HFF-Myc (cell line): ENCODE measurements at regions not wholly inside any gene's neighbourhood (a gene's known extent, or its start where the extent isn't known, plus 50 kb on each side); places are given as distances from the start of the nearest gene placed in this dataset.

Experiments
- DNase-seq: peaks from one replicate; pipeline ENCODE4 v3.0.0-alpha.2; 2011; ENCODE audit warnings: low read depth; ENCODE audit errors: extremely low read depth
- H3K4me3 ChIP-seq: replicated peaks from 2 replicates; pipeline ENCODE4 v1.5.1; 2011; ENCODE audit warnings: low read depth, mild to moderate bottlenecking, control low read depth, low read length
- TF ChIP-seq, protein P1 (sequence below): IDR thresholded peaks from 2 replicates; pipeline ENCODE4 v1.5.1; 2012; ENCODE audit warnings: mild to moderate bottlenecking, low read depth, low read length, control low read depth; ENCODE audit errors: missing control alignments

DNA sequence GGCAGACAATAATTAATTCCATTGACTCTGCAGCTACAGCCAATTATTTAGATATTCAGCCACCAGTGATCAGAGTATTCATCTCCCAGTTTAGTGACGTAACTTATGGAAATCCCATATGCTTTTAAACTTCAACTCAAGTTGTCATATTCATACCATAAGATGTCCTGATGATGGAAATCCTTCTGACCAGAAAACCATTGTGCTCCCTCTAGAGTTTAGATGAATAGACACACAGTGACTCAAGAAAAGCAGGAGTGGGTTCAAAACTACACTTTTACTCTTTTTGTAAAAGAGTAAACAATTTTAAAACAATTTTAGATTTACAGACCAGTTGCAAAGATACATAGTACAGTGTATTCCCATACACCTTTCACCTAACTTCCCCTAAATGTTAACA, 463.7 kb downstream of the KCNT2 start:
- H3K4me3 ChIP-seq: no peak overlapping the region
- DNase-seq: no peak
- TF ChIP-seq, protein P1, sequence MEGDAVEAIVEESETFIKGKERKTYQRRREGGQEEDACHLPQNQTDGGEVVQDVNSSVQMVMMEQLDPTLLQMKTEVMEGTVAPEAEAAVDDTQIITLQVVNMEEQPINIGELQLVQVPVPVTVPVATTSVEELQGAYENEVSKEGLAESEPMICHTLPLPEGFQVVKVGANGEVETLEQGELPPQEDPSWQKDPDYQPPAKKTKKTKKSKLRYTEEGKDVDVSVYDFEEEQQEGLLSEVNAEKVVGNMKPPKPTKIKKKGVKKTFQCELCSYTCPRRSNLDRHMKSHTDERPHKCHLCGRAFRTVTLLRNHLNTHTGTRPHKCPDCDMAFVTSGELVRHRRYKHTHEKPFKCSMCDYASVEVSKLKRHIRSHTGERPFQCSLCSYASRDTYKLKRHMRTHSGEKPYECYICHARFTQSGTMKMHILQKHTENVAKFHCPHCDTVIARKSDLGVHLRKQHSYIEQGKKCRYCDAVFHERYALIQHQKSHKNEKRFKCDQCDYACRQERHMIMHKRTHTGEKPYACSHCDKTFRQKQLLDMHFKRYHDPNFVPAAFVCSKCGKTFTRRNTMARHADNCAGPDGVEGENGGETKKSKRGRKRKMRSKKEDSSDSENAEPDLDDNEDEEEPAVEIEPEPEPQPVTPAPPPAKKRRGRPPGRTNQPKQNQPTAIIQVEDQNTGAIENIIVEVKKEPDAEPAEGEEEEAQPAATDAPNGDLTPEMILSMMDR: no peak

DNA sequence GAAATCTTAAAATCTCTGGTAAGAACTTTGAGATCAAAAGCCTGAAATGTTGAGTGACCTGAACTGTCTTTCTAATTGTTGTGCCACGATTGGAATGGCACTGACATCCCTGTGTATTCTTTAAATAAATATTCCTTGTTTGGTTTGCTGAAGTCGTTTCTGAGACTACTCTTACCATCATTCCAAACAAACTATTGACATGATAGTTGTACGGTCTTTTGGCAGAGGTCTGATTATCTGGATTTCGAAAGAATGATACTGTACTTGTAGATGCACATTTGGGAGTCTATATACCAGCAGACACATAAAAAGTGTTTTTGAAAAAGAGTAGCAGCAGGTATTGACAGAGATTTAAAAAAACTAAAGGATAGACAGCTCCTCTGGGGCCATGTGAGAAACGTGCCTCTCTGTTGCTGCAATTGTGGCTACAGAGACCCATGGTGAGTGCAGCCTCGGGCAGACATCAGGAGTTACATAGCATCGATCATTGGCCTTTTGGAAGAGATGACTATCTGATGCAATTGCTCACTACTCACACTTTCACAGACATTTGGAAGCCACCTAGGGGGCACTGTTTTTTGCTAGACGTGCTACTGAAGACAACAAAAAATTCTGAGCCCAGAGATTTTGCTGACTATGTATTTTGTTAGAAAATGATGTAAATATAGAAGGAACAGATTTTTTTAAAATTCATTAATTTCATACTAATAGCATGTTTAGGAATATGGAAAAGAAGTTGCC, 464.5 kb downstream of the KCNT2 start:
- H3K4me3 ChIP-seq: no peak overlapping the region
- TF ChIP-seq, protein P1: peak; percentile 13
- no peak for DNase-seq

DNA sequence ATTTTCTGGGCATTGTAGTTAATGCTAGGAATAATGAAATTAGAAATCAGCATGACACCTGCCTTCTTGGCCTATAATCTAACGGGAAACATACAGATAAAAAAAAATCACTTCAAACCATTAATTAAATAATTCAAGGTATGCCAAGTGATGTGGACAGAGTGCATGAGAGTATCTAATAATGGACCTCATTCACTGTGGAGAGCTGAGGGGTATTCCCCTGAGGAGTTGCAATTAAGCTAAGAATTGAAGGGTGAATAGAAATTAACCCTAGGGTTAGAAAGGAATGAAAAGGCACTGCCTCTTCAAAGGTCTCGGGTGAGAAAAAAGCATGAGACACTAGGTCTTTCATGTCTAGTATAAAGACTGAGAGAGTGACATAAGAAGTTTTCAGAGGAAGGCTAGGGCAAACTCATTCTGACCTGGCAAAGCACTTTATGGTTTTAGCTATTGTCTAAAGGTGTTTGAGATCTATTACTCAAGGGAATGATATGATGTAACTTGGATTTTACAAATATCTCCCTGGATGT, 466.1 kb downstream of the KCNT2 start:
- DNase-seq: no peak
- TF ChIP-seq, protein P1: no peak
- no peak overlapping the region for H3K4me3 ChIP-seq

DNA sequence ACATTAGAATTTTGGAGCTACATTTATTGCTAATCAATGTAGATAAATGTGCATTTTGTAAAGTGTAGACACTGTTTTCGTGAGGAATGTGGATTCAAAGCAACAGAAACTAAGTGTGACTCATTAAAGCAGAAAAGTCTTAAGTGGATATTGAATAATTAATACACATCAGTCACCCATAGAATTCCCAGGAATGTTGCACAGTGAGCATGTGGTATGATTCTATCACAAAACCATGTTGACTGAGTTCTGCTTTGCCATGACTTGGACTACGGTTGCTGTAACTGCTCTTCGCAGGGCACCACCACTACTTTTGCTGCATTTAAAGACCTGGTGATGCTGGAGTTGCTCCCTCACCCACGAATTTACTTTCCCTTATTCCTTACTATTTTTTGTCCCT, 471.8 kb downstream of the KCNT2 start:
- TF ChIP-seq, protein P1: no peak
- H3K4me3 ChIP-seq: no peak overlapping the region
- no peak for DNase-seq

DNA sequence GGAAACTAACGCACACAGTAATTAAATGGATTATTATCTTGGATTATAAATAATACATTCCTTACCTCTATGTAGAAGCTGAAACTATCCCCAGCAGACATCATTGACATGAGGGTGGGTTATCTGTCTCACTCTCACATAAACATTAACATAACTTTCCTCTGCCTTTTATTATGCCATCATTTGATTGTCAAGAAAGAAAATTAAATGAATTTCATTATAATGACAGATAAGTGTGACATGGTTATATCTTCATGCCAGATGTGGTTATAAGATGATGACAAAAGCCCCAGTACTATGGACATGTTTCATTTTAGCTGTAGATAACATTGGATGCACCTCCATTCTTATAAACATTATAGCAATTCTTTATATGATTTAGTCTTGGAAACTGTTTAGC, 476.5 kb downstream of the KCNT2 start:
- TF ChIP-seq, protein P1: no peak
- H3K4me3 ChIP-seq: no peak overlapping the region
- no peak for DNase-seq

DNA sequence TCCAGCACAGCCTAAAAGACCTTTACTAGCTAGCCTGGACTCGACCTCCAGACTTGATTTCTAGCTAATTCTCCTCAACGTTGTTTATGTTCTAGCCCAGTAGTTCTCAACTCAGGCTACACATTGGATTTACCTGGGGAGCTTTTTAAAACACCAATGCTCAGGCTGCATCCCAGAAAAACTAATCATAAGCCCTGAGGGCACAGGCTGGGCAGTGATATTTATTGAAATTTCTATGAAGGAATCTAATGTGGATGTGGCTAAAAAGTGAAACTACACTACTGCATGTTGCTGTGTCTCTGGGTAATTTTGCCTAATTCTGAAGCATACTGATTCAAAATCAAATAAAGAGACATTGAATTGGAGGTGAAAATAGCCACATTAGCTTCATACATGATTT, 479.4 kb downstream of the KCNT2 start:
- no peak overlapping the region for H3K4me3 ChIP-seq
- no peak for DNase-seq
- TF ChIP-seq, protein P1: no peak
